ENCODE measurements at regions not wholly inside any gene's neighbourhood (a gene's known extent, or its start where the extent isn't known, plus 50 kb on each side); places are given as distances from the start of the nearest gene placed in this dataset.

GRCh38 chr5:40376566-40376965 is 303.1 kb upstream of the PTGER4 start:
- Histone ChIP-seq H3K9me3 (replicated peaks in 1 of 11) (peaks cover 0 to 15% (median 5%) of the 10 kb centered on the region in 11 experiments; a peak in 6 of 22 replicates), H3K27me3 (no peaks in the 10 kb centered on the region), H3K4me1 (peaks cover 16 to 43% (median 18%) of the 10 kb centered on the region in 10 experiments), H4K20me1 (no peaks in the 10 kb centered on the region), H3K9ac (no peak overlapping the region), H3K4me3 (no peak overlapping the region), H3K27ac (no peak overlapping the region), H3K4me2 (peak overlapping the region in 2 of 11 experiments; percentile 13 to 39; a peak in 2 of 22 replicates), H3K36me3 (no peaks in the 10 kb centered on the region)
- TF ChIP-seq Cebpa-rat (IDR thresholded peaks at IDR 0.05), result no peak

- H3K27me3 ChIP-seq, result no peaks in the 10 kb centered on the region
- no peak overlapping the region for H3K9ac ChIP-seq
- H4K20me1 ChIP-seq, result no peaks in the 10 kb centered on the region
- no peak overlapping the region for H3K27ac ChIP-seq
- no peaks in the 10 kb centered on the region for H3K36me3 ChIP-seq
- peaks cover 9 to 28% (median 14%) of the 10 kb centered on the region in 11 experiments; a peak in 20 of 22 replicates for H3K9me3 ChIP-seq (replicated peaks in 1 of 11)
- no peak for TF ChIP-seq Cebpa-rat (IDR thresholded peaks at IDR 0.05)
- peaks cover 16 to 43% (median 18%) of the 10 kb centered on the region in 10 experiments for H3K4me1 ChIP-seq
- H3K4me3 ChIP-seq, result no peak overlapping the region
- H3K4me2 ChIP-seq, result peak overlapping the region in 1 of 11 experiments; percentile 39; a peak in 1 of 22 replicates
Observed at GRCh38 chr5:40374853-40375252, 304.9 kb upstream of the PTGER4 start.

- Histone ChIP-seq H3K9me3 (replicated peaks in 1 of 11) (peaks cover 10 to 21% (median 14%) of the 10 kb centered on the region in 11 experiments; a peak in 20 of 22 replicates), H4K20me1 (no peaks in the 10 kb centered on the region), H3K27ac (peak overlapping the region in 5 of 11 experiments; percentile 31 to 87 (median 40); a peak in 8 of 22 replicates), H3K36me3 (no peaks in the 10 kb centered on the region), H3K4me1 (peaks cover 0 to 50% (median 0%) of the 10 kb centered on the region in 10 experiments; a peak in 7 of 20 replicates), H3K27me3 (no peaks in the 10 kb centered on the region), H3K4me3 (no peak overlapping the region), H3K9ac (no peak overlapping the region), H3K4me2 (peak overlapping the region in 2 of 11 experiments; percentile 34 to 63; a peak in 2 of 22 replicates)
- no peak for TF ChIP-seq Cebpa-rat (IDR thresholded peaks at IDR 0.05)
Observed at GRCh38 chr5:40368200-40368599, 311.5 kb upstream of the PTGER4 start.

- H3K4me2 ChIP-seq, result peak overlapping the region in 3 of 11 experiments; percentile 8 to 63 (median 34); a peak in 4 of 22 replicates
- H3K9me3 ChIP-seq (replicated peaks in 1 of 11), result peaks cover 17 to 29% (median 19%) of the 10 kb centered on the region in 11 experiments; a peak in 20 of 22 replicates
- no peak for TF ChIP-seq Cebpa-rat (IDR thresholded peaks at IDR 0.05)
- H3K9ac ChIP-seq, result no peak overlapping the region
- H3K27me3 ChIP-seq, result no peaks in the 10 kb centered on the region
- H3K36me3 ChIP-seq, result no peaks in the 10 kb centered on the region
- H3K4me3 ChIP-seq, result no peak overlapping the region
- H3K27ac ChIP-seq, result peak overlapping the region in 6 of 11 experiments; percentile 31 to 87 (median 40); a peak in 9 of 22 replicates
- H3K4me1 ChIP-seq, result peaks cover 0 to 50% (median 0%) of the 10 kb centered on the region in 10 experiments; a peak in 7 of 20 replicates
- H4K20me1 ChIP-seq, result no peaks in the 10 kb centered on the region
Observed at GRCh38 chr5:40367255-40367654, 312.5 kb upstream of the PTGER4 start.

DNA sequence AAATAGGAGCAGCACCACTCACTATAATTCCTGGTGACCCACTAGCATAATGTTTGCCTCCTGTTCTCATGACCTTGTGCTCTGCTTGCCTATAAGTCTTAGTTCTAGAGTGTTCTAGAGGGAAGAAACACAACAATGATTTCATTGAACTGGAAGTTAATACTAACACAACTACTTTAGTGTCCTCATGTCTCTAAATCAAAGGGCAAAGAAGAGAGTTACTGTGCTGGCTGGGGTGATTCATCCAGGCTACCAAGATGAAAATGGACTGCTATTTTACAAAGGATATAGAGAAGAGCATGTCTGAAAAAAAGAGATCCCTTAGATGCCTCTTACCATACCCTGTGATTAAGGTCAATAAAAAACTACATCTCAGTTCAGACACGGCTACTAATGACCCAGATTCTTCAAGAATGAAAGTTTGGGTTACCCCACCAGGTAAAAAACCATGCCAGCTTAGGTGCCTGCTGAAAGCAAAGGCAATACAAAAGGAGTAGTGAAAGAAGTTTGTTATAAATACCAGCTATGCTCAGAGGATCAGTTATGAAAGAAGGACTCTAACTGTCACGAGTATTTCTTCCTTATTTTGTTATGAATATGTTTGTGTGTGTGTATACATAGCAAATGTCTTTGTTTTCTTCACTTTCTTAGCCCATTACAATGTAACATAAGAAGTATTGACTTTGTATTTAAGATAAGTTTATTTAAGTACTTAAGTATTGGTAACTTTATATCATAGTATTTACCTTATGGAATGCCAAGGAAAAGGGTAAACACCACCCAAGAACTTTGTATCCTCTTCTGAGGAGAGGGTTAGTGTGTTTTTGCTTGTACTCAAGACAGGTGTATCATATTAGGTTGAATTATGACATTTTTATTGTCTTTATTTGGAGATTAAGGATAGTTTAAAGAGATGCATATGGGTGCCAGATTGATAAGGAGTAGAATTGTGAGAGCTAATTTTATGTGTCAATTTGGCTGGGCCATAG is 314.1 kb upstream of the PTGER4 start:
- Histone ChIP-seq H3K9ac (peak overlapping the region in 3 of 11 experiments; percentile 28 to 75 (median 59); a peak in 5 of 22 replicates), H3K36me3 (no peaks in the 10 kb centered on the region), H3K4me2 (peak overlapping the region in 5 of 11 experiments; percentile 4 to 90 (median 19); a peak in 6 of 22 replicates), H3K9me3 (replicated peaks in 1 of 11) (peaks cover 11 to 23% (median 14%) of the 10 kb centered on the region in 11 experiments; a peak in 19 of 22 replicates), H3K27me3 (no peaks in the 10 kb centered on the region), H3K4me1 (peaks cover 0 to 50% (median 0%) of the 10 kb centered on the region in 10 experiments; a peak in 7 of 20 replicates), H3K27ac (peak overlapping the region in 5 of 11 experiments; percentile 53 to 94 (median 64); a peak in 10 of 22 replicates), H4K20me1 (no peaks in the 10 kb centered on the region), H3K4me3 (no peak overlapping the region)
- TF ChIP-seq Cebpa-rat (IDR thresholded peaks at IDR 0.05), result no peak

DNA sequence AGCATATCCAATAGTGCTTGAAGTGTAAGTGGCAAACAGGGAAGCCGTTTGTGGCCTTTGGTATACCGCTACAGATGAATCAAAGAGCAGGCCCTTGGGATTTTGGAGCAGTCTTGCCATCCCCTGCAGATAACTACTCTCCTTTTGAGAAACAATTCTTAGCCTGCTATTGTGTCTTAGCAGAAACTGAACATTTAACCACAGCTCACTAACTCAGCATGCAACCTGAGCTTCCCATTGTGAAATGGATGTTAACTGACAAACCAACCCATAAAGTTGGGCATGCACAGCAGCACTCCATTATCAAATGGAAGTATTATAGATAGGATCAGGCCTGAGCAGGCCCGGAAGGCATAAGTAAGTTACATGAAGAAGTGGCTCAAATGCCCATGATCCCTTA is 315.3 kb upstream of the PTGER4 start:
- Histone ChIP-seq H3K9me3 (replicated peaks in 1 of 11) (peaks cover 5 to 15% (median 8%) of the 10 kb centered on the region in 11 experiments; a peak in 8 of 22 replicates), H3K27me3 (no peaks in the 10 kb centered on the region)

GRCh38 chr5:40361378-40361777 is 318.3 kb upstream of the PTGER4 start:
- Histone ChIP-seq H3K4me2 (no peak overlapping the region), H3K9me3 (replicated peaks in 1 of 11) (peaks cover 5 to 15% (median 8%) of the 10 kb centered on the region in 11 experiments; a peak in 8 of 22 replicates), H3K4me1 (peaks cover 0 to 42% (median 3%) of the 10 kb centered on the region in 10 experiments; a peak in 9 of 20 replicates), H3K4me3 (no peak overlapping the region), H3K27me3 (no peaks in the 10 kb centered on the region), H3K9ac (no peak overlapping the region), H4K20me1 (no peaks in the 10 kb centered on the region), H3K27ac (no peak overlapping the region), H3K36me3 (no peaks in the 10 kb centered on the region)
- no peak for TF ChIP-seq Cebpa-rat (IDR thresholded peaks at IDR 0.05)

More for the DNA sequence above, 315.3 kb upstream of the PTGER4 start:
- Histone ChIP-seq H3K36me3 (no peaks in the 10 kb centered on the region), H3K4me1 (peaks cover 0 to 51% (median 3%) of the 10 kb centered on the region in 10 experiments; a peak in 9 of 20 replicates), H3K4me2 (peak overlapping the region in 2 of 11 experiments; percentile 74 to 90; a peak in 4 of 22 replicates), H3K4me3 (no peak overlapping the region), H3K9ac (no peak overlapping the region), H3K27ac (peak overlapping the region in 1 of 11 experiments; percentile 94; a peak in 2 of 22 replicates), H4K20me1 (no peaks in the 10 kb centered on the region)
- TF ChIP-seq Cebpa-rat (IDR thresholded peaks at IDR 0.05), result no peak

DNA sequence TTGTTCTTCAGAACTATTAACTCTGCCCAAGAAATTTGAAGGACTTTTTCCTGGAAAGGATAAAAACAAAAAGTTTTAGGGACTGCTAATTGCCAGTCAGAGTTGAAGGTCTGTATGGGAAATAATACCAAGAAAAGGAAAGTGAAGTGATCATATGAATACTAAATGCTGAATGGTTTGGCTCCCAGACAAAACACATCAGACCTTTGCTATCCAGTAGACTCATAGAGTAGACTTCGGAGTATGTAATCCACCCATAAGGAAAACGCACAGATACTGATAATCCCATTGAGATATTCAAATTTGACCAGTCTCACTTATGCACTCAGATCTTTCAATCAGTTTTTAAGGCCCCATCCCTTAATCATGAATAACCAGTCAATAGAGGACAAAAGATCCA is 319.0 kb upstream of the PTGER4 start:
- Histone ChIP-seq H3K4me1 (peaks cover 0 to 43% (median 3%) of the 10 kb centered on the region in 10 experiments; a peak in 9 of 20 replicates), H3K9me3 (replicated peaks in 1 of 11) (peaks cover 5 to 15% (median 8%) of the 10 kb centered on the region in 11 experiments; a peak in 8 of 22 replicates), H4K20me1 (no peaks in the 10 kb centered on the region), H3K27ac (no peak overlapping the region; a peak in 1 of 22 replicates), H3K27me3 (no peaks in the 10 kb centered on the region), H3K9ac (no peak overlapping the region), H3K4me3 (no peak overlapping the region), H3K36me3 (no peaks in the 10 kb centered on the region), H3K4me2 (no peak overlapping the region)
- no peak for TF ChIP-seq Cebpa-rat (IDR thresholded peaks at IDR 0.05)

All from BLaER1 treated with 17β-estradiol and CSF1 and Interleukin-3, amounts not matched to agents 10 nM and 100 nM (cell line).